ENCODE measurements at regions not wholly inside any gene's neighbourhood (a gene's known extent, or its start where the extent isn't known, plus 50 kb on each side); places are given as distances from the start of the nearest gene placed in this dataset.

DNA sequence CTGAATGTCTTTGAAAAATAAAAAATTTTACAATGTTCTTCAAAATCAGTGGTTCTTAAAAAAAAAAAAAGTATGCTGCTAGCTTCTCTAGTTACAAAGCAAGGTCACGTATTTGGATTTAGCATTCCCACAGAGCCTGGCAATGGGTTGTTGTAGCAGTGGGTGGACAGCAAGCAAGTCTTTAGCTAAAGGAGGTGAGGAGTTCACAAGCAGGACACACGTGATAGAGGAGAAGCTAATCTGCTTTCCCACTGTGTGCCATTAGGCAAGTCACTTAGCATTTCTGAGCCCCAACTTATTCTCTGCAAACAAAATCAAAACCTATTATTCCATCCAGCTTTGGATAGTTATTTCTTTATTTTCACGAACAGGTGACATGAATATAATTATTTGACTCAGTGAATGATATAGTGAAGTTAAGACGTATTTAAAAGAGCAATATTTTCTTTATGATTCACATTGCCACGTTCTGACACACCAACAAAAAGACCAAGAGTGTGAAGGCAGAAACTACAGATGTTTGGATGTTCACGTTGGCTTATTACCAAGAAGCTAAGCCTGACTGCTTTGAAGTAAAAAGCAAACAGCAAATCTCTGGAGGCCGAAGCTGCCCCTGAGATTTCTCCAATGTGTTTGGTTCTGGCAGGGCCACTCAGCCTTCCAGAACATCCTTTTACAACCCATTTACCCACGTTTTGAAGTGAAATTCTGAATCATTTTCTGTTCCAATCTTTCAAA lies 612.1 kb upstream of the CDH6 start:
- TF ChIP-seq, protein P1, sequence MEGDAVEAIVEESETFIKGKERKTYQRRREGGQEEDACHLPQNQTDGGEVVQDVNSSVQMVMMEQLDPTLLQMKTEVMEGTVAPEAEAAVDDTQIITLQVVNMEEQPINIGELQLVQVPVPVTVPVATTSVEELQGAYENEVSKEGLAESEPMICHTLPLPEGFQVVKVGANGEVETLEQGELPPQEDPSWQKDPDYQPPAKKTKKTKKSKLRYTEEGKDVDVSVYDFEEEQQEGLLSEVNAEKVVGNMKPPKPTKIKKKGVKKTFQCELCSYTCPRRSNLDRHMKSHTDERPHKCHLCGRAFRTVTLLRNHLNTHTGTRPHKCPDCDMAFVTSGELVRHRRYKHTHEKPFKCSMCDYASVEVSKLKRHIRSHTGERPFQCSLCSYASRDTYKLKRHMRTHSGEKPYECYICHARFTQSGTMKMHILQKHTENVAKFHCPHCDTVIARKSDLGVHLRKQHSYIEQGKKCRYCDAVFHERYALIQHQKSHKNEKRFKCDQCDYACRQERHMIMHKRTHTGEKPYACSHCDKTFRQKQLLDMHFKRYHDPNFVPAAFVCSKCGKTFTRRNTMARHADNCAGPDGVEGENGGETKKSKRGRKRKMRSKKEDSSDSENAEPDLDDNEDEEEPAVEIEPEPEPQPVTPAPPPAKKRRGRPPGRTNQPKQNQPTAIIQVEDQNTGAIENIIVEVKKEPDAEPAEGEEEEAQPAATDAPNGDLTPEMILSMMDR (IDR thresholded peaks at IDR 0.05; ENCODE audit: insufficient read depth, low read length) = no peak
- no peak overlapping the region for H3K4me3 ChIP-seq (ENCODE audit: low read depth, low read length)
- no peak for DNase-seq (ENCODE audit: low read depth)

- TF ChIP-seq, protein P1 (IDR thresholded peaks at IDR 0.05; ENCODE audit: insufficient read depth, low read length) = no peak
- no peak overlapping the region for H3K4me3 ChIP-seq (ENCODE audit: low read depth, low read length)
- no peak for DNase-seq (ENCODE audit: low read depth)
These were observed 618.7 kb upstream of the CDH6 start for GRCh38 chr5:30574761-30575160.

GRCh38 chr5:30572279-30572678 lies 621.2 kb upstream of the CDH6 start:
- DNase-seq (ENCODE audit: low read depth) = no peak
- H3K4me3 ChIP-seq (ENCODE audit: low read depth, low read length) = no peak overlapping the region
- TF ChIP-seq, protein P1 (IDR thresholded peaks at IDR 0.05; ENCODE audit: insufficient read depth, low read length) = no peak

DNA sequence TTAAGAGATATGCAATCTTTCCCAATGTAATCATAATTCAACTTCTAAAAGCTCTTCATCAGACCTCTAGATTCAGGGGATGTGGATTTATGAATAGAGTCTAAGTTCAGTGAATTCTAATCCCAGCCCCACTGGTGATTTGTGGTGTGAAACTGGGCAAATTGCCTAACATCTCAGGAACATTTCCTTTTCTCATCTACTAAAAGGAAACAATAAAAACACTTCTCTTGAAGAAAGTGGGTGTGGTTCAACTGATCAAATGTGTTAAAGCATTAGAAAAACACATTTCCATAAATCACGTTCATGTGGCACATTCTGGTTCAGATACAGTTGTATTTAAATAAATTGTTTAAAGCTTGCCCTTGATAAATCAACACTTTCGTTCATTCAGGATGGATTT lies 631.7 kb upstream of the CDH6 start:
- no peak for DNase-seq (ENCODE audit: low read depth)
- H3K4me3 ChIP-seq (ENCODE audit: low read depth, low read length) = no peak overlapping the region
- TF ChIP-seq, protein P1 (IDR thresholded peaks at IDR 0.05; ENCODE audit: insufficient read depth, low read length) = no peak

- H3K4me3 ChIP-seq (ENCODE audit: low read depth, low read length) = no peak overlapping the region
- DNase-seq (ENCODE audit: low read depth) = no peak
- TF ChIP-seq, protein P1 (IDR thresholded peaks at IDR 0.05; ENCODE audit: insufficient read depth, low read length) = no peak
These were observed 641.9 kb upstream of the CDH6 start for GRCh38 chr5:30551618-30552017.

DNA sequence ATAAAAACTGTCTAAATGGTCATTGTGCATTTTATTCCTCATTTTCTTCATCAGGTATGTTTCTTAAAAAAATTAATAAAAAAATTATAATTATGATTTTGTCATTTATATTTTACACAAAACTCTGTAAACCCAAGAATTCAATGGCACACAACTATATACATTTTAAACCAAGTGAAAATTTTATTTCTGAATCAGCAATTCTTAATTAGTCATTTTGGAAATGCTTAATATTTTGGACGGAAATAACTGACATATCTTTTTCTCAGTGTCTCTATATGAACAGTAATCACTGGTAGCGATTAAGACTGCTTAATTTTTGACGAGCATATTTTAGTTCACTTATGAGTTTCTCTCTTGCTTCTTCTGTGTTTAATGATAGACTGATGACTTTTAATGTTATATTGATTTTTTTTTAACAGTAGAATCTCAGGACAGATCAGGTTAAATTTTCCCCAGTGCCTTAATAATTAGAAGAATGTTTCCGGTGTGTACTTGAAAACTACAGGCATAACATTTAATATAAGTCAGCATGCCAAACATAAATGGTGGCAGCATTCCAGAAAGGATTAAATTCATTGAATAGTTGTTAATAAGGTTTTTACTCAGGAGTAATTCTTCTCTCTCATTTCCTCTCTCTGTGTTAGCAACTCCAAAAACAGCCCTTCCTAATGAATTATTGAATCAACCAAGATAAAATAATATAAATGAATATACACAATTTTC lies 644.7 kb upstream of the CDH6 start:
- TF ChIP-seq, protein P1 (IDR thresholded peaks at IDR 0.05; ENCODE audit: insufficient read depth, low read length) = no peak
- H3K4me3 ChIP-seq (ENCODE audit: low read depth, low read length) = no peak overlapping the region
- no peak for DNase-seq (ENCODE audit: low read depth)
